Spleen (tissue), 7 donors: ENCODE measurements at regions not wholly inside any gene's neighbourhood (a gene's known extent, or its start where the extent isn't known, plus 50 kb on each side); places are given as distances from the start of the nearest gene placed in this dataset.

ENCODE experiments used
- POLR2A ChIP-seq, 3 donors: fragments of 450-650 bp; IDR thresholded peaks; one replicate each; pipeline ENCODE4 v1.5.1; 2017; ENCODE audit warnings: antibody characterized with exemption in 3 of 3, mild to moderate bottlenecking in 1 of 3
- POLR2AphosphoS5 ChIP-seq, 3 donors: sonication (generic); formaldehyde crosslinking; IDR thresholded peaks; one replicate each; pipeline ENCODE4 v1.5.1; 2017; ENCODE audit warnings: antibody characterized with exemption in 3 of 3
- TF ChIP-seq, protein P1 (sequence below), 11 experiments: fragments of 200-600 bp in 7 of 11; fragments of 450-650 bp in 4 of 11; sonication (generic) in 4 of 11; IDR thresholded peaks in 8 of 11; conservative IDR thresholded peaks in 3 of 11; 1 replicate in 7 of 11; 2 replicates in 4 of 11; pipeline versions ENCODE4 v1.4.0 to v1.8.0; 2016 to 2021; ENCODE audit warnings: antibody characterized with exemption in 11 of 11, inconsistent platforms in 4 of 11, mild to moderate bottlenecking in 1 of 11
- donor health status: DM: no; HTN: no; CAD: no; lungs with moderate emphysema.
- donor health status: DM: no; HTN: no; CAD: no.
- donor health status: DM: no; HTN: no; CAD: no.

GRCh38 chr16:27699540-27699939 lies 149.6 kb downstream of the KATNIP start:
- no peak for TF ChIP-seq POLR2AphosphoS5 (IDR thresholded peaks at IDR 0.05)
- TF ChIP-seq, protein P1, sequence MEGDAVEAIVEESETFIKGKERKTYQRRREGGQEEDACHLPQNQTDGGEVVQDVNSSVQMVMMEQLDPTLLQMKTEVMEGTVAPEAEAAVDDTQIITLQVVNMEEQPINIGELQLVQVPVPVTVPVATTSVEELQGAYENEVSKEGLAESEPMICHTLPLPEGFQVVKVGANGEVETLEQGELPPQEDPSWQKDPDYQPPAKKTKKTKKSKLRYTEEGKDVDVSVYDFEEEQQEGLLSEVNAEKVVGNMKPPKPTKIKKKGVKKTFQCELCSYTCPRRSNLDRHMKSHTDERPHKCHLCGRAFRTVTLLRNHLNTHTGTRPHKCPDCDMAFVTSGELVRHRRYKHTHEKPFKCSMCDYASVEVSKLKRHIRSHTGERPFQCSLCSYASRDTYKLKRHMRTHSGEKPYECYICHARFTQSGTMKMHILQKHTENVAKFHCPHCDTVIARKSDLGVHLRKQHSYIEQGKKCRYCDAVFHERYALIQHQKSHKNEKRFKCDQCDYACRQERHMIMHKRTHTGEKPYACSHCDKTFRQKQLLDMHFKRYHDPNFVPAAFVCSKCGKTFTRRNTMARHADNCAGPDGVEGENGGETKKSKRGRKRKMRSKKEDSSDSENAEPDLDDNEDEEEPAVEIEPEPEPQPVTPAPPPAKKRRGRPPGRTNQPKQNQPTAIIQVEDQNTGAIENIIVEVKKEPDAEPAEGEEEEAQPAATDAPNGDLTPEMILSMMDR (IDR thresholded peaks at IDR 0.05 in 8 of 11, conservative IDR thresholded peaks at IDR 0.05 in 3 of 11) = no peak
- no peak for TF ChIP-seq POLR2A (IDR thresholded peaks at IDR 0.05)
